GM12892 (cell line): ENCODE measurements at regions not wholly inside any gene's neighbourhood (a gene's known extent, or its start where the extent isn't known, plus 50 kb on each side); places are given as distances from the start of the nearest gene placed in this dataset.

Source experiments
- DNase-seq: peaks from one replicate; pipeline ENCODE4 v3.0.0; 2011; ENCODE audit not compliant: insufficient read length
- FAIRE-seq: peaks from 2 replicates; lab custom pipeline; 2011; peaks lifted over from hg19 to GRCh38; lab: Jason Lieb, UNC
- POLR2A ChIP-seq: IDR thresholded peaks from 2 replicates; pipeline ENCODE4 v1.6.1; 2011; ENCODE audit warnings: low read depth, low read length, control low read depth
- POLR2AphosphoS5 ChIP-seq: IDR thresholded peaks from 2 replicates; pipeline ENCODE4 v1.6.1; 2011; ENCODE audit warnings: low read depth, low read length, control low read depth
- TAF1 ChIP-seq: IDR thresholded peaks from 2 replicates; pipeline ENCODE4 v1.6.1; 2011; ENCODE audit warnings: low read depth, mild to moderate bottlenecking, control low read depth, low read length, borderline replicate concordance

DNA sequence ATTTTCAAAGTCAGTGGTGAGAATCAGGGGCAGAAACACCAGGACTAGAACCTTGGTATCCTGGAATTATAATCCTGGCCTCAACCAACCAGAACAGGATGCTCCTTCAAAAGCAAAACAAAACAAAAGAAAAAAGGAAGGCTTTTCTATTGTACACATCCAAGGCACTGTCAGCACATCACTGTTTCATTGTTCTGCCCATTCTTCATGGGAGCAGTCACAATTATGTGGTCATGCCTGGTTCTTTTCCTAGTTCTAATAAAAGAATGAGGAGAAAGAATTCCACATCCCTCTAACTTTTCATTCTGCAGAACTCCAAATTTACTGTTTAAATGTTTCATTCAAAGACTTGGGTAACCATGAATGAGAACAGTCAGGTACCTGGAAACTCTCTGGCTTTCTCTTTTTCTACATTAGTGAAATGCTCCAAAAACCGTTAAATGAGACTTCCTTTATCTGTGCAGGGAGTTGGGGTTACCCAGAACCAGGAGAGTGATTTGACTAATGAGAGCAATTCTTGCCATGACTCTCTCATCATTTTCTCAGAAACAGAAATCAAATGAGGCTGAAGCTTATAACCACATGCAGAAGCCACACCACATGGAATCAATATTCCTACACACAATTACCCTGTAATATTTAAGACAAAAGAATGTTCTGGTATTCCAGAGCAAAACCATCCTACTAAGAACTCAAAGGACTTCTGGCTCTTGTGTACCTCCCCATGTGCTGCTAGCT, 110.9 kb upstream of the CCDC150 start:
- FAIRE-seq (no peak), DNase-seq (no peak)
- no peak for TF ChIP-seq POLR2A

DNA sequence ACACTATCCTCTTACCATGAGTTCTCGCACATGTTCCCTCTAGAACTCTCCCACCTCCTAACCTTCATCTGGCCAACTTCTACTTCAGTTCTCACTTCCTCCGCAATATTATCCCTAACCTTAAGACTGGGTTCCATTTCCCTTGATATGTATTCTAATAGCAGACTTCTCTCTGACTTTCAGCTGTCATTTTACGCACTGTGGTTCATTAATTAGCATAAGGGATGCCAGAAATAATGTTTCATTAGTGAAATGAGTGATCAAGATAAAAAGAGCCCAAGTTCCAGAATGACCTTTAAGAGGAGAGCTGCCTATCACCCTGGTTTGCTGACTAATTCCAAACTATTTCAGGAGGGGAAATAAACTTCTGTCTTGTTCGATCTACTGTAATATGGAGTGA, 108.6 kb upstream of the CCDC150 start:
- FAIRE-seq (no peak), DNase-seq (no peak)
- TF ChIP-seq POLR2AphosphoS5 (no peak), POLR2A (no peak), TAF1 (no peak)

GRCh38 chr2:196533772-196534397, 105.6 kb upstream of the CCDC150 start:
- DNase-seq (no peak), FAIRE-seq (no peak)
- TF ChIP-seq POLR2A (no peak), POLR2AphosphoS5 (no peak), TAF1 (no peak)

DNA sequence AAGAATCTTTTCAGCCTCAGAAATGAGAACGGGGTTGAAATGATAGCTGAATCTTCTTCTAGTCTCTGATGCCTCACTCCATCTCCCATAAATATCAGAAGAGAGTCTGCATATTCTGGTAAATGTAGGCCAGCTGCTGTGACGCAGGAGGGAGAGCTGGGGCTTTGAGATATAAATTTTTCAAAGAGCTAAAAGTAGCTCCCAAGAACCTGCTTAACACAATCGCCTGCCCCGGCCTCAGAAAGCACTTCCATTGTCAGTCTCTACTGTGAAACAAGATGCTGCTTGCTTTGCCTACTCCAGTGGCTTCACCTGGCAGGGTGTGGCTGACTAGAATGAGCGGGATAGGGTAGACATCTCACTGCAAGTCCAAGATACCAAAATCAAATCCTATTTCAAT, 105.0 kb upstream of the CCDC150 start:
- no peak for TF ChIP-seq TAF1
- TF ChIP-seq POLR2AphosphoS5, result no peak
- no peak for TF ChIP-seq POLR2A
- DNase-seq (no peak), FAIRE-seq (no peak)

- TF ChIP-seq POLR2A (no peak), POLR2AphosphoS5 (no peak), TAF1 (no peak)
- FAIRE-seq, result no peak
- DNase-seq, result no peak
Measured at GRCh38 chr2:196535061-196535460, 104.5 kb upstream of the CCDC150 start.

DNA sequence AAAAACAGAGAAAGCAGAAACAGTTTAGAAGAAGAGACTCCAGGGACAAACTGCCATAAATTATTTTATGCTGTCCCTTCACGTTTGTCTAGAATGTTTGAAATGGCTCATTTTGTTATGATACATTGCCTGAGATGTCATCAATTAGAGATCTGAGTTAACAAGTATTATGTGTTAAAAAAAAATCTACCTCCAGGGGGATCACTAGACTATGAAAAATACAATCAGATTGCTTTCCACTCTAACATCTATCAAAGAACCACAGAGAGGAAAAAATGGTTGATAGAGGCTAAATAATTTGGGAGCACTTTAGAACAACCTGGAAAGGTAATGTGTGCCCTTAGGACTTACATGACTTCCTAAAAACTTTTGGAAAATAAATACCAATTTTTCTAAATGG, 103.8 kb upstream of the CCDC150 start:
- FAIRE-seq, result no peak
- TF ChIP-seq POLR2A (no peak), TAF1 (no peak), POLR2AphosphoS5 (no peak)
- DNase-seq, result no peak

- no peak for DNase-seq
- FAIRE-seq, result no peak
- no peak for TF ChIP-seq TAF1
- TF ChIP-seq POLR2A, result no peak
- no peak for TF ChIP-seq POLR2AphosphoS5
Measured at GRCh38 chr2:196537311-196537710, 102.2 kb upstream of the CCDC150 start.

DNA sequence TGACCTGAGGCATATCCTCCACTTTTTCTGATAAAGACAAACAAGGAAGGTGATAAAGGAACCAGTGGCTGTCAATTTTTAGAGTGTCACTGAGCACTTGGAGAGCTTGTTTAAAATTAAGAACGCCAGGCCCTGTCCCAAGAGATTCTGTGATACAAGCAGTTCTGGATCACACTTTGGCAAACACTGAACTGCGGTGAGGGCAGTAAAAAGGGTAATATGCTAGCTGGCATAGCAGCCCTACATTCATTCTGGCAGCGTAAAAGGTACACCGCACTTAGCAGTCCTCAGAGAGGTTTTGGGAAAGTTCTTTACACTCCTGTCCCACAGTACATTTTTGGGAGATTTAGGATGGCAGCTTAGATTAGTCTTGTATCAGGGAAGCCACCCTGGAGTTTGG, 101.3 kb upstream of the CCDC150 start:
- no peak for TF ChIP-seq POLR2AphosphoS5
- TF ChIP-seq TAF1, result no peak
- TF ChIP-seq POLR2A, result no peak
- DNase-seq (no peak), FAIRE-seq (no peak)

GRCh38 chr2:196538646-196539045, 100.9 kb upstream of the CCDC150 start:
- no peak for FAIRE-seq
- TF ChIP-seq TAF1, result no peak
- TF ChIP-seq POLR2AphosphoS5, result no peak
- no peak for DNase-seq

DNA sequence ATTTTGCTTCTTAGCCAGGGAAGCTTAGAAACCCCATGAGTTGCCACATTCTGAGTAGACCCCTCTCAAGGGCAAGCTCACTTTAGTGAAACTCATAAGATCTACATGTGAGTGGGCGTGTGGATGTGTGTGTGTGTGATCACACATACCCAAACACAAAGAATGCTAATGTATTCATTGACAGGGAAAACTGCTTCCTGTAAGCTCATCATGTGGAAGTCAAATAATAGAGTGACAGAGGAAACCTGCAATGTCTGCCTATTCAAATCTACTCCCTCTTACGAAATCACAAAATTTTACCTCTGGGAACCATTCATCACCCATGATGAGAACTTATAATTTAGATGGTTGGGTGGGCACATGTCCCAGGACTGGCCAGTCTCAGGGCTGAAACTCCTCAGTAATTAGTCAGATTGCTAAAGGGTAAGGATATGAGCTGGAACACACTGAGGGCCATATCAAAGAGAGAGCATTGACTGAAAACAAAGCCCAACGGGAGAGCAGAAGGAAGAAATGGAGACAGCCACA, 94.5 kb upstream of the CCDC150 start:
- no peak for DNase-seq
- no peak for FAIRE-seq
- TF ChIP-seq POLR2AphosphoS5, result no peak
- TF ChIP-seq TAF1, result no peak
- no peak for TF ChIP-seq POLR2A

DNA sequence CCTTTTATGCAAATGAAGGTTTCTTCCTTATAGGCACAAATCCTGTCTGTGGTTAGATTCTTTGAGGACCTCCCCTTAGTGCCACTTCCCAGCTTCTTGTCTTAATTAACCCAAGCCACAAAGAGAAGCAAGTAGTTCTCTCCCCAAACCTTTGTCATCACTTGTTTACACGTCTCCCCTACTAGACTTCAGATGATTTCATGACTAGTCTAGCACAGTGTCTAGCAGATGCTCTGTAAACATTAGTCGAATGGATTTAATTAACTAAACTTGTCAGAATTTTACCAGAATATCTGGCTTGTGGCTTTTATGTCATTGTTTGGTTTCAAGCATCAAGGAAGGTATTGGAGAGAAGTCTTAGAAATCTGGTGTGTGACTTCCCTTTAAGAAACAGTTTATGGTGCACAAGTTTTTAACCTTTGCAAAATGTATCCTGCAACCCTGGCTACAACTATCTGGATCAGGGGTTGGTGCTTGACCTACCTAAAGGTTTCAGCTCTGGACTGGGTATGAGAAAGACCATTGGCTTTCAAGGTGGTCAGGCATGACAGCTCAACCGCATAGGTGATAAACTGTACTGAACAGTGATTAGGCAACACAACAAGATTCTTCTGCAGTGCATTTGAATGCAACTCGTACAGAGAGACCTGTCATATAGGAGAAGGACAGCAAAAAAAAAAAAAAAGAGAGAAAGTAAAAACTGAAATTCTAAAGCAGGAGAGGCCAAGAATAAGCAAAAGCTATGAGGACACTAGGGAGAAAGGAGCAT, 93.2 kb upstream of the CCDC150 start:
- FAIRE-seq (no peak), DNase-seq (no peak)
- TF ChIP-seq POLR2A, result no peak
- TF ChIP-seq TAF1, result no peak
- TF ChIP-seq POLR2AphosphoS5, result no peak

DNA sequence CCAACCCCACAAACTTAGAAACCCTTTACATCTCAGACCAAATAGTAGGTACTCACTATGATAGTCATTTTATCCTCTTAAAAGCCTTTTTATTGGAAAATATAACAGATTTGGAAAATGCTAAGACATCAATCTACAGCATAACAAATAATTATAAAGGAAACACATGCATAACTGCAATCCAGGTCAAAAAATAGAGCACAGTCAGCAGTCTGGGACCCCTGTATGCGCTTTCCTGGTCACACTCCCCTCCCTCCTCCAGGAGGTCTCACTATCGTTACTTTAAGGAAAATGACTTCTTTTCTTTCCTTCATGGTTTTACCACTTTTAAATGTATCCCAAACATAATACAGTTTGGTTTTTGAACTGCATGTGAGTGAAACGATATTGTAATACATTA, 90.5 kb upstream of the CCDC150 start:
- no peak for TF ChIP-seq POLR2AphosphoS5
- no peak for TF ChIP-seq POLR2A
- no peak for TF ChIP-seq TAF1
- FAIRE-seq (no peak), DNase-seq (no peak)

- FAIRE-seq (no peak), DNase-seq (no peak)
- TF ChIP-seq POLR2A, result no peak
- TF ChIP-seq POLR2AphosphoS5, result no peak
- TF ChIP-seq TAF1, result no peak
Measured at GRCh38 chr2:196551014-196551413, 88.5 kb upstream of the CCDC150 start.
